ENCODE measurements at regions not wholly inside any gene's neighbourhood (a gene's known extent, or its start where the extent isn't known, plus 50 kb on each side); places are given as distances from the start of the nearest gene placed in this dataset.

GRCh38 chr2:139885921-139886498 lies 1105.8 kb upstream of the NXPH2 start:
- no peak overlapping the region for H2AFZ ChIP-seq (ENCODE audit: control insufficient read depth, low read length)
- DNase-seq (ENCODE audit: low read depth, low spot score) (no peak), FAIRE-seq (no peak)
- H3K79me2 ChIP-seq (ENCODE audit: control insufficient read depth, insufficient read depth, low read length), result no peaks in the 10 kb centered on the region
- no peaks in the 10 kb centered on the region for H3K9me3 ChIP-seq (ENCODE audit: control insufficient read depth, low read depth, low read length)
- H3K4me2 ChIP-seq (ENCODE audit: control insufficient read depth, extremely low read depth, insufficient read depth, low read depth, low read length), result no peak overlapping the region
- H3K9me1 ChIP-seq (ENCODE audit: control insufficient read depth, extremely low read depth, insufficient read depth, low read length), result no peaks in the 10 kb centered on the region
- H3K4me3 ChIP-seq (ENCODE audit: control insufficient read depth in 2 of 3, extremely low read depth in 1 of 3, insufficient read depth in 2 of 3, low read depth in 1 of 3, low read length in 3 of 3), result no peak overlapping the region
- H3K27ac ChIP-seq (ENCODE audit: control insufficient read depth, insufficient read depth, low read length), result no peak overlapping the region
- H3K4me1 ChIP-seq (ENCODE audit: control insufficient read depth, extremely low read depth, insufficient read depth, low read length), result no peaks in the 10 kb centered on the region
- H3K27me3 ChIP-seq (ENCODE audit: control insufficient read depth, extremely low read depth, insufficient read depth, low read length), result no peaks in the 10 kb centered on the region
- H3K9ac ChIP-seq (ENCODE audit: control insufficient read depth, extremely low read depth, insufficient read depth, low read length), result no peak overlapping the region
- no peak for TF ChIP-seq EZH2 (IDR thresholded peaks at IDR 0.05; ENCODE audit: low read length)
- H3K36me3 ChIP-seq (ENCODE audit: control insufficient read depth in 2 of 2, extremely low read depth in 1 of 2, insufficient read depth in 2 of 2, low read length in 2 of 2), result no peaks in the 10 kb centered on the region
- dilution Hi-C loops (cut with MboI; ENCODE audit: extremely low pct_ligation_motif_present, low sequenced_read_pairs), result no loop called here
- H4K20me1 ChIP-seq (ENCODE audit: control insufficient read depth, extremely low read depth, insufficient read depth, low read length), result no peaks in the 10 kb centered on the region

GRCh38 chr2:139876964-139877363 lies 1096.8 kb upstream of the NXPH2 start:
- Histone ChIP-seq H3K9me3 (ENCODE audit: control insufficient read depth, low read depth, low read length) (no peaks in the 10 kb centered on the region), H3K27me3 (ENCODE audit: control insufficient read depth, extremely low read depth, insufficient read depth, low read length) (no peaks in the 10 kb centered on the region), H3K27ac (ENCODE audit: control insufficient read depth, insufficient read depth, low read length) (no peak overlapping the region), H2AFZ (ENCODE audit: control insufficient read depth, low read length) (no peak overlapping the region), H3K4me2 (ENCODE audit: control insufficient read depth, extremely low read depth, insufficient read depth, low read depth, low read length) (no peak overlapping the region), H4K20me1 (ENCODE audit: control insufficient read depth, extremely low read depth, insufficient read depth, low read length) (no peaks in the 10 kb centered on the region), H3K9ac (ENCODE audit: control insufficient read depth, extremely low read depth, insufficient read depth, low read length) (no peak overlapping the region), H3K4me3 (ENCODE audit: control insufficient read depth in 2 of 3, extremely low read depth in 1 of 3, insufficient read depth in 2 of 3, low read depth in 1 of 3, low read length in 3 of 3) (no peak overlapping the region), H3K9me1 (ENCODE audit: control insufficient read depth, extremely low read depth, insufficient read depth, low read length) (no peaks in the 10 kb centered on the region), H3K79me2 (ENCODE audit: control insufficient read depth, insufficient read depth, low read length) (no peaks in the 10 kb centered on the region), H3K36me3 (ENCODE audit: control insufficient read depth in 2 of 2, extremely low read depth in 1 of 2, insufficient read depth in 2 of 2, low read length in 2 of 2) (no peaks in the 10 kb centered on the region), H3K4me1 (ENCODE audit: control insufficient read depth, extremely low read depth, insufficient read depth, low read length) (no peaks in the 10 kb centered on the region)
- DNase-seq (ENCODE audit: low read depth, low spot score) (no peak), FAIRE-seq (no peak)
- TF ChIP-seq CTCF (optimal IDR thresholded peaks at IDR 0.05 in 1 of 3, IDR thresholded peaks at IDR 0.05 in 1 of 3, conservative IDR thresholded peaks at IDR 0.05 in 1 of 3; ENCODE audit: extremely low read depth in 1 of 3, insufficient read depth in 2 of 3, low read length in 3 of 3), result no peak
- TF ChIP-seq EZH2 (IDR thresholded peaks at IDR 0.05; ENCODE audit: low read length), result no peak
- dilution Hi-C loops (cut with MboI; ENCODE audit: extremely low pct_ligation_motif_present, low sequenced_read_pairs), result no loop called here

GRCh38 chr2:139876321-139876720 lies 1096.1 kb upstream of the NXPH2 start:
- H3K9me3 ChIP-seq (ENCODE audit: control insufficient read depth, low read depth, low read length), result no peaks in the 10 kb centered on the region
- no peaks in the 10 kb centered on the region for H3K9me1 ChIP-seq (ENCODE audit: control insufficient read depth, extremely low read depth, insufficient read depth, low read length)
- H3K4me1 ChIP-seq (ENCODE audit: control insufficient read depth, extremely low read depth, insufficient read depth, low read length), result no peaks in the 10 kb centered on the region
- no peak overlapping the region for H3K4me2 ChIP-seq (ENCODE audit: control insufficient read depth, extremely low read depth, insufficient read depth, low read depth, low read length)
- H3K36me3 ChIP-seq (ENCODE audit: control insufficient read depth in 2 of 2, extremely low read depth in 1 of 2, insufficient read depth in 2 of 2, low read length in 2 of 2), result no peaks in the 10 kb centered on the region
- H3K27me3 ChIP-seq (ENCODE audit: control insufficient read depth, extremely low read depth, insufficient read depth, low read length), result no peaks in the 10 kb centered on the region
- no peak overlapping the region for H3K27ac ChIP-seq (ENCODE audit: control insufficient read depth, insufficient read depth, low read length)
- DNase-seq (ENCODE audit: low read depth, low spot score) (no peak), FAIRE-seq (no peak)
- H3K4me3 ChIP-seq (ENCODE audit: control insufficient read depth in 2 of 3, extremely low read depth in 1 of 3, insufficient read depth in 2 of 3, low read depth in 1 of 3, low read length in 3 of 3), result no peak overlapping the region
- TF ChIP-seq CTCF (optimal IDR thresholded peaks at IDR 0.05 in 1 of 3, IDR thresholded peaks at IDR 0.05 in 1 of 3, conservative IDR thresholded peaks at IDR 0.05 in 1 of 3; ENCODE audit: extremely low read depth in 1 of 3, insufficient read depth in 2 of 3, low read length in 3 of 3) (no peak), EZH2 (IDR thresholded peaks at IDR 0.05; ENCODE audit: low read length) (no peak)
- no peaks in the 10 kb centered on the region for H3K79me2 ChIP-seq (ENCODE audit: control insufficient read depth, insufficient read depth, low read length)
- H3K9ac ChIP-seq (ENCODE audit: control insufficient read depth, extremely low read depth, insufficient read depth, low read length), result no peak overlapping the region
- H2AFZ ChIP-seq (ENCODE audit: control insufficient read depth, low read length), result no peak overlapping the region
- dilution Hi-C loops (cut with MboI; ENCODE audit: extremely low pct_ligation_motif_present, low sequenced_read_pairs), result no loop called here
- H4K20me1 ChIP-seq (ENCODE audit: control insufficient read depth, extremely low read depth, insufficient read depth, low read length), result no peaks in the 10 kb centered on the region
